HEK293T (cell line): ENCODE measurements at regions not wholly inside any gene's neighbourhood (a gene's known extent, or its start where the extent isn't known, plus 50 kb on each side); places are given as distances from the start of the nearest gene placed in this dataset.

Experiments
- BHLHE40 ChIP-seq: fragments of 450-650 bp; IDR thresholded peaks from 2 replicates; pipeline ENCODE4 v1.6.1; 2016; ENCODE audit warnings: mild to moderate bottlenecking, moderate library complexity, borderline replicate concordance
- FOXM1 ChIP-seq: fragments of 450-650 bp; IDR thresholded peaks from 2 replicates; pipeline ENCODE4 v1.6.1; 2017; ENCODE audit warnings: mild to moderate bottlenecking, borderline replicate concordance
- SP1 ChIP-seq: fragments of 450-650 bp; IDR thresholded peaks from 2 replicates; pipeline ENCODE4 v1.6.1; 2017
- TARDBP ChIP-seq: fragments of 450-650 bp; IDR thresholded peaks from 2 replicates; pipeline ENCODE4 v1.6.1; 2016
- TF ChIP-seq, protein P1 (sequence below): fragments of 450-650 bp; IDR thresholded peaks from 2 replicates; pipeline ENCODE4 v1.6.1; 2016

DNA sequence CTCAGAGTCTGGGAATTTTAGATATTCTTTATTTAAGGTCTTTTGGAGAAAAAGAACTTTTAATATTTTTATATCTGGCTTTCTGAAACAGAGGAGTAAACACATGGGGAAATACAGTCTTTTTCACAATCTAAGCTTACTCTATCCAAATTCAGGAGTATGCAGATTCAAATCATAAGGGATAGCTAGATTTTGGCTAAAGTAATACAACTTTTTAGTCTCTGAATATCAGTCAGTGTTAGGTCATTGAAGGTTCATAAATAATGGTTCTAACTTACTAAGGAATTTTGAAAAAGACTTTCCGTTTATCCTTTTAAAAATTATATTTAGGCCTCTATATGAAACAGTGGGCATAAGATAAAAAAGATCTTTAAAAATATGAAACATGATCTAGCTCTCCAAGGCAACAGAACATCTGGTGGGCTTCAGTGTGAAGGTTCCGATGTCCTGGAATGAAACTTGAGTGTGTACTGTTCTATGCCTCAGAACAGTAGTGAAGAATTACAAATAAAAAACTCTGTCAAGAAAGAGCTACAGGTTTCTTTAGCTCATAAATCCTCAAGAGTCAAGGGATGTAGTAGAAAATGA, 165.2 kb upstream of the PDGFD start:
- no peak for TF ChIP-seq SP1
- TF ChIP-seq BHLHE40 = no peak
- no peak for TF ChIP-seq FOXM1
- TF ChIP-seq, protein P1, sequence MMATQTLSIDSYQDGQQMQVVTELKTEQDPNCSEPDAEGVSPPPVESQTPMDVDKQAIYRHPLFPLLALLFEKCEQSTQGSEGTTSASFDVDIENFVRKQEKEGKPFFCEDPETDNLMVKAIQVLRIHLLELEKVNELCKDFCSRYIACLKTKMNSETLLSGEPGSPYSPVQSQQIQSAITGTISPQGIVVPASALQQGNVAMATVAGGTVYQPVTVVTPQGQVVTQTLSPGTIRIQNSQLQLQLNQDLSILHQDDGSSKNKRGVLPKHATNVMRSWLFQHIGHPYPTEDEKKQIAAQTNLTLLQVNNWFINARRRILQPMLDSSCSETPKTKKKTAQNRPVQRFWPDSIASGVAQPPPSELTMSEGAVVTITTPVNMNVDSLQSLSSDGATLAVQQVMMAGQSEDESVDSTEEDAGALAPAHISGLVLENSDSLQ = no peak
- no peak for TF ChIP-seq TARDBP
